Erythroblast (primary cell): ENCODE measurements at regions not wholly inside any gene's neighbourhood (a gene's known extent, or its start where the extent isn't known, plus 50 kb on each side); places are given as distances from the start of the nearest gene placed in this dataset.

Experiments used
- GATA1 ChIP-seq: IDR thresholded peaks from 2 replicates; pipeline ENCODE4 v1.6.1; 2011; ENCODE audit warnings: low read depth, mild to moderate bottlenecking, control low read depth, low read length, moderate library complexity
- POLR2A ChIP-seq: IDR thresholded peaks from 2 replicates; pipeline ENCODE4 v1.6.1; 2011; ENCODE audit warnings: mild to moderate bottlenecking, low read length

GRCh38 chr16:26598998-26599784 lies 467.5 kb upstream of the C16orf82 start:
- TF ChIP-seq POLR2A (no peak), GATA1 (no peak)
